ENCODE measurements at regions not wholly inside any gene's neighbourhood (a gene's known extent, or its start where the extent isn't known, plus 50 kb on each side); places are given as distances from the start of the nearest gene placed in this dataset.
"Not testable (repeated sequence)": the region's sequence is repeated elsewhere in the genome, so short reads cannot be mapped to it uniquely, and the experiment has no call there.

GRCh38 chr3:22720596-22720995 is 482.5 kb upstream of the UBE2E2 start:
- DNase-seq, result no peak

DNA sequence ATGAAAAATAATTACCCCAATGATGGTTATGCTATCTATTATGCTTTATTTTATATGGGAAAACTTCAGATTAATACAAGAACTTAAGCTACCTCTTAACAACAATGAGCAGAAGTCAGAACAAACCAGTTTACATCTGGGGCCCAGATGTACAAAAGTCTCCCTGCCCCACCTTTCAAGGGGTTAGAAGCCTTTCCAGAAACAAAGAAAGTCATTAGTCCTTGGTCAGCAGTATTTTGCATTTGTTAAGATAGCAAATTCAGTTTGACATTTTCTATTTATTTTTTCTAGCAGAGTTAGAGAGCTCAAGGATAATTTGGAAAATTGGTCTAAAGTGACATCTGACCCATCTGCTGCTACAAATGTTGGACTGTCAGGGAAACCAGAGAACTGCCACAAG is 478.7 kb upstream of the UBE2E2 start:
- DNase-seq, result no peak

GRCh38 chr3:22728406-22728805 is 474.7 kb upstream of the UBE2E2 start:
- no peak for DNase-seq

DNA sequence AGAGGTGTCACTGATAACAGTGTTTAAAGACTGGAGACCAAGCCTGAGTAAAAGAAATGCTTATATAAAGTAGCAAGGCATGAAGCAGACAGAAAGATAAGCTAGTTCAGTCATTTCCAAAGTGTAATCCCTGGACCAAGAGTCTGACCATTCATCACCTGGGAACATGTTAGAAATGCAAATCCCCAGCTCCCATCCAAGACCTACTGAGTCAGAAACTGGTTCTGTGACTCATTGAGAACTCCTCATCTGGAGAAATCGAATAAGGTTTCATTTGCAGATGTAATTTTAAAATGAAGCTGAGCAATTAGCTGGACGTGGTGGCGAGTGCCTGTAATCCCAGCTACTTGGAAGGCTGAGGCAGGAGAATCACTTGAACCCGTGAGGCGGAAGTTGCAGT is 473.9 kb upstream of the UBE2E2 start:
- no peak for DNase-seq

GRCh38 chr3:22729981-22730380 is 473.1 kb upstream of the UBE2E2 start:
- DNase-seq, result no peak

DNA sequence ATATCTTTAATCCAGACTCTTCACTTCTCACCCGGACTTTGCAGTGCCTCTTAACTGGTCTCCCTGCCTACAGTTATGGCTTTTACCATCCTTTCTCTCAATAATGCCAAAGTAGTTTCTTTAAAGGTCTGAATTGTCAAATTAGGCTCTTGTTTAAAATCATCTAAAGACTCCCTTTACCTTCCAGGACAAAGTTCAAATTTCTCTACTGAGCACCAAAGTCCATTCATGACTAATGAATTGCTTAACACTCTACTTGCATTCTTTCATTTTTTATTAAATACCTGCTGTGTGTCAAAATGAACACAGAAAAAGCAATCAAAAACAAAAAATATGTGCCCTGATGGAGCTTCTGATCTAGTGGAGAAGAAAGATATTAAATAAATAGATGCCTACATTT is 472.4 kb upstream of the UBE2E2 start:
- no peak for DNase-seq

GRCh38 chr3:22731901-22732300 is 471.2 kb upstream of the UBE2E2 start:
- DNase-seq, result no peak

- DNase-seq, result no peak
These were observed 470.5 kb upstream of the UBE2E2 start for GRCh38 chr3:22732641-22733040.

- DNase-seq, result no peak
These were observed 468.9 kb upstream of the UBE2E2 start for GRCh38 chr3:22734207-22734606.

GRCh38 chr3:22734756-22735155 is 468.4 kb upstream of the UBE2E2 start:
- no peak for DNase-seq

- no peak for DNase-seq
These were observed 467.8 kb upstream of the UBE2E2 start for GRCh38 chr3:22735373-22735772.

DNA sequence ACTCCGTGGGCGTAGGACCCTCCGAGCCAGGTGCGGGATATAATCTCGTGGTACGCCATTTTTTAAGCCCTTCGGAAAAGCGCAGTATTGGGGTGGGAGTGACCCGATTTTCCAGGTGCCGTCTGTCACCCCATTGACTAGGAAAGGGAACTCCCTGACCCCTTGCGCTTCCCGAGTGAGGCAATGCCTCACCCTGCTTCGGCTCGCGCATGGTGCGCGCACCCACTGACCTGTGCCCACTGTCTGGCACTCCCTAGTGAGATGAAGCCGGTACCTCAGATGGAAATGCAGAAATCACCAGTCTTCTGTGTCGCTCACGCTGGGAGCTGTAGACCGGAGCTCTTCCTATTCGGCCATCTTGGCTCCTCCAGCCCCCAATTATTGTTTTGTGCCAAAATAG is 459.7 kb upstream of the UBE2E2 start:
- not testable (repeated sequence) for DNase-seq

DNA sequence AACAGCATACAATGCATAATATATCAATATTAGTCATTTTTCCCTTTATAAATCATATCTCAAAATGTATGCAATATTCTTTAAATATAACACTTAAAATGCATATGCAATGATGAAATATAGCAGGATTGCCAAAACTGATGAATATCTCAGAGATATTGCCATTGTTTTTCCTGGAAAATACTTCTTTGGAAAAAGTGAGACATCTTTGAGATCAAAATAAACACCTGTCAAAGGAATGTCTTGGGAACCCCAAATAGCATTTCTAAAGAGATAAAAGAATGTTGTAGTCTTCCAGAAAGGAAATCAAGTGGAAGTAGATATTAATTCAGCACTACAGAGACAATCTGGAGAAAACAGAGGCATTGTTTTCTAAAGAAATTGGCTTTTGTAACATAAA is 457.8 kb upstream of the UBE2E2 start:
- DNase-seq, result no peak

- no peak for DNase-seq
These were observed 456.9 kb upstream of the UBE2E2 start for GRCh38 chr3:22746221-22746620.

DNA sequence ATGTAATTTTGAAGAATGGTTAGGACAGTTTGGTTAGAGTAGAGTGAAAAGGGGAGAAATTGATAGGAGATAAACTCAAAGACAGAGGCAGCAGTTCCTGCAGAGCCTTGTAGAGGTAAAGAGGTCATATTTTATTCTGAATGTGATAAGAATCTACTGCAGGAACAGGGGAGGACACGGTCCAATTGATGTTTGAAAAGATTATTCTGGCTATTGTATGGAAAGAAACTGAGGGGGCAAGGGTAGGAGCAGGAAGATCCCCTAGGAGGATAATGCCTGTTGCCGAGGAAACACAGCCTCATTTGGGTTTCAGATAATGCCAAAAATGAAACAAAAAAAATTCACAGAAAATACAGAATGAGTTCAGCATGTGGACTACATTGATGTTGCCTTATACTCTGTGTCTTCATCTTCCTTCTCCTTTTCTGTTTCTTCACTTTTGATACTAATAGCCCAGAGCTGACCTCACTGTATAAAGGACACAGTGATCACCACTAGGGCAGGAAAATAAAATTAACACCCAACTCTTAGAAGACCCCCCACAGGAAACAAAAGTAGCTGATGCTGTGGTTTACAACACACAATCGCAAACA is 454.6 kb upstream of the UBE2E2 start:
- DNase-seq, result no peak

GRCh38 chr3:22759636-22760310 is 443.4 kb upstream of the UBE2E2 start:
- no peak for DNase-seq

GRCh38 chr3:22765679-22766078 is 437.4 kb upstream of the UBE2E2 start:
- DNase-seq, result no peak

DNA sequence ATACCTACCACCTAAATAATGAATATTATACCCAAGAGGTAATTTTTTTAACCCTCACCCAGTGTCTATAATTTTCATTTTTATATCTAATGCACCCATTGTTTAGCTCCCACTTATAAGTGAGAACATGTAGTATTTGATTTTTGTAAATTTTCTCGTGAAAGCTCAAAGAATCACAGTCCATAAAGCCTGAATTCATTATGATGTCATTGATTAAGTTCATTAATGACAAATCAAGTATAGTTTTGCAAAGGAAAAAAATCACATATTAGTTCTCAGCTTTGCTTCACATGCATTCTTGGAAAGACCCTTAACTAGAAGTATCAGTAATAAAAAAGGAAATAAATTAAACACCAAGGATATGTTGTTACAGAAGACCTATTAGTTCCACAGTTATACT is 425.3 kb upstream of the UBE2E2 start:
- DNase-seq, result no peak

DNA sequence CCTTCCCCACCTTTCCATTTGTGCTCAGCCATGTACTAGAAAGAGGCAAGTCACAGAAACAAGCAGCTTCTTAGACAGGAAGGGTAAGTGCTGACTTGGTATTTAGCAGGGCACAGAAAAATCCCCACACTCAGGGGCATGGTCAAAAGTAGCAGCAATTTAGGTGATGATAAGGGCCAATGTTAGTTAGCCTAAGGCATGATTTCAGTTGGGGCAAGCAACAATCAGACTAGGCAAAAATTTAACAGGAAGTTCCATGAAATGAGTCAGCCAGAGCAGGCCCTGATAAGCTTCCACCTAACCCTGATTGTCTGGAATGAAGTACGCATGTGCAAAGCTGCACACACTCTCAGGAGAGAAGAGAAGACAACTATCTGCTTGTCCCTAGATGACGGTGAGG is 423.4 kb upstream of the UBE2E2 start:
- no peak for DNase-seq

DNA sequence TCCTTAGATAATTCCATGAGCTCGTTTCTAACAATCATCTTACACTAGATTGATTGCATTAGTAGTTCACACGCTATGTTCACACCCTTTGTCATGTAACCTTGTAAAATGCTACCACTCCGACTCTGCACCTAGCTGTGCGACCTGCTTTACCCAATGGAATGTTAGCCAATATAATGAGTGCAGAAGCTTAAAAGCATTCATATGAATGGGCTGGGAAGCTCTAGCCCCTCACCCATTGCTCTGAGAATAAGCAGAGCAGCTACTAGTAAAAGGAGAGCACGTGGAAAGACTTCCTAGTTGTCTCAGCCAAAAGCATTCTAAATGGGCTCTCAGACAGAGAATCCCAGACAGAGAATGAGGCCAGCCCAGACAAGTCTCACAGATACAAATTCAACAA is 410.6 kb upstream of the UBE2E2 start:
- no peak for DNase-seq

- DNase-seq, result no peak
These were observed 407.2 kb upstream of the UBE2E2 start for GRCh38 chr3:22795917-22796316.

- DNase-seq, result no peak
These were observed 404.7 kb upstream of the UBE2E2 start for GRCh38 chr3:22798461-22798860.

DNA sequence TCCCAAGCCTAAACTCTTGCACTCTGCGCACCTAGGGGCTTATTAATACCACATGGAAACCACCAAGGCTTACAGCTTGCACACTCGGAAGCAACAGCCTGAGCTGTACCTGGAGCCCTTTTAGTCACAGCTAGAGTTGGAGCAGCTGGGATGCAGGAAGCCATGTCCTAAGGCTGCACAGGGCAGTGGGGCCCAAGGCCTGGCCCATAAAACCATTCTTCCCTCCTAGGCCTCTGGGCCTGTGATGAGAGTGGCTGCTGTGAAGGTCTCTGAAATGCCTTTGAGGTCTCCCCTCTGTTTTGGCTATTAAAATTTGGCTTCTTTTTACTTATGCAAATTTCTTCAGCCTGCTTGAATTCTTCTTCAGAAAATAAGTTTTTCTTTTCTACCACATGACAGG is 383.9 kb upstream of the UBE2E2 start:
- no peak for DNase-seq

- no peak for DNase-seq
These were observed 368.1 kb upstream of the UBE2E2 start for GRCh38 chr3:22835041-22835440.

- no peak for DNase-seq
These were observed 367.0 kb upstream of the UBE2E2 start for GRCh38 chr3:22836131-22836530.
